ENCODE measurements at regions not wholly inside any gene's neighbourhood (a gene's known extent, or its start where the extent isn't known, plus 50 kb on each side); places are given as distances from the start of the nearest gene placed in this dataset.

GRCh38 chr19:30087381-30088138 is 145.5 kb downstream of the URI1 start:
- TF ChIP-seq CTCF (IDR thresholded peaks at IDR 0.05) (no peak), POLR2A (IDR thresholded peaks at IDR 0.05) (no peak)

Measured in thyroid gland (tissue), 4 donors.